Chondrocyte (in vitro differentiated cells): ENCODE measurements at regions not wholly inside any gene's neighbourhood (a gene's known extent, or its start where the extent isn't known, plus 50 kb on each side); places are given as distances from the start of the nearest gene placed in this dataset.

Source experiments
- DNase-seq: peaks from one replicate; pipeline ENCODE4 v3.0.0; 2021; ENCODE audit warnings: mixed read lengths, low spot score
- H3K27ac Mint-ChIP-seq: one replicate; pipeline ENCODE4 v1.8.0; 2021; ENCODE audit warnings: mild to moderate bottlenecking, moderate library complexity, mixed read lengths; ENCODE audit not compliant: unreplicated experiment
- H3K27me3 Mint-ChIP-seq: 2 replicates; pipeline ENCODE4 v1.8.0; 2021; ENCODE audit warnings: low read depth, mixed read lengths
- H3K36me3 Mint-ChIP-seq: 2 replicates; pipeline ENCODE4 v1.8.0; 2021; ENCODE audit warnings: low read depth, mixed read lengths
- H3K4me1 Mint-ChIP-seq: 2 replicates; pipeline ENCODE4 v1.8.0; 2021; ENCODE audit warnings: low read depth, mild to moderate bottlenecking, mixed read lengths
- H3K4me3 Mint-ChIP-seq: one replicate; pipeline ENCODE4 v1.8.0; 2021; ENCODE audit warnings: mild to moderate bottlenecking, moderate library complexity, mixed read lengths; ENCODE audit not compliant: unreplicated experiment
- H3K9me3 Mint-ChIP-seq: 2 replicates; pipeline ENCODE4 v1.8.0; 2021; ENCODE audit warnings: low read depth, mixed read lengths
- CTCF ChIP-seq: fragments of 200-600 bp; sonication (generic); IDR thresholded peaks from 2 replicates; pipeline ENCODE4 v1.5.0; 2021; ENCODE audit warnings: antibody characterized with exemption, mild to moderate bottlenecking, moderate library complexity

GRCh38 chr7:80063834-80064233, 70.8 kb upstream of the GNAI1 start:
- Mint-ChIP-seq H3K4me3 (no peak overlapping the region), H3K27me3 (no peaks in the 10 kb centered on the region), H3K36me3 (peaks cover 1% of the 10 kb centered on the region), H3K27ac (no peak overlapping the region), H3K9me3 (peaks cover 14% of the 10 kb centered on the region), H3K4me1 (no peaks in the 10 kb centered on the region)
- TF ChIP-seq CTCF: no peak
- no peak for DNase-seq

- Mint-ChIP-seq H3K27me3 (no peaks in the 10 kb centered on the region), H3K27ac (no peak overlapping the region), H3K4me1 (no peaks in the 10 kb centered on the region), H3K9me3 (peaks cover 7% of the 10 kb centered on the region), H3K36me3 (no peaks in the 10 kb centered on the region), H3K4me3 (no peak overlapping the region)
- no peak for DNase-seq
- TF ChIP-seq CTCF: peak; percentile 90
These were observed 74.3 kb upstream of the GNAI1 start for GRCh38 chr7:80060218-80060806.

GRCh38 chr7:80057488-80057887, 77.1 kb upstream of the GNAI1 start:
- TF ChIP-seq CTCF: no peak
- Mint-ChIP-seq H3K27me3 (peaks cover 3% of the 10 kb centered on the region), H3K9me3 (peaks cover 7% of the 10 kb centered on the region), H3K36me3 (no peaks in the 10 kb centered on the region), H3K27ac (no peak overlapping the region), H3K4me3 (no peak overlapping the region), H3K4me1 (no peaks in the 10 kb centered on the region)
- DNase-seq: no peak

GRCh38 chr7:80054356-80054755, 80.3 kb upstream of the GNAI1 start:
- Mint-ChIP-seq H3K36me3 (no peaks in the 10 kb centered on the region), H3K9me3 (no peaks in the 10 kb centered on the region), H3K27me3 (peaks cover 6% of the 10 kb centered on the region), H3K27ac (no peak overlapping the region), H3K4me3 (no peak overlapping the region), H3K4me1 (no peaks in the 10 kb centered on the region)
- no peak for TF ChIP-seq CTCF
- no peak for DNase-seq

- Mint-ChIP-seq H3K4me1 (no peaks in the 10 kb centered on the region), H3K4me3 (no peak overlapping the region), H3K27ac (no peak overlapping the region), H3K27me3 (peaks cover 13% of the 10 kb centered on the region), H3K9me3 (no peaks in the 10 kb centered on the region), H3K36me3 (no peaks in the 10 kb centered on the region)
- no peak for TF ChIP-seq CTCF
- no peak for DNase-seq
These were observed 81.5 kb upstream of the GNAI1 start for GRCh38 chr7:80053124-80053523.
